ENCODE measurements at regions not wholly inside any gene's neighbourhood (a gene's known extent, or its start where the extent isn't known, plus 50 kb on each side); places are given as distances from the start of the nearest gene placed in this dataset.

DNA sequence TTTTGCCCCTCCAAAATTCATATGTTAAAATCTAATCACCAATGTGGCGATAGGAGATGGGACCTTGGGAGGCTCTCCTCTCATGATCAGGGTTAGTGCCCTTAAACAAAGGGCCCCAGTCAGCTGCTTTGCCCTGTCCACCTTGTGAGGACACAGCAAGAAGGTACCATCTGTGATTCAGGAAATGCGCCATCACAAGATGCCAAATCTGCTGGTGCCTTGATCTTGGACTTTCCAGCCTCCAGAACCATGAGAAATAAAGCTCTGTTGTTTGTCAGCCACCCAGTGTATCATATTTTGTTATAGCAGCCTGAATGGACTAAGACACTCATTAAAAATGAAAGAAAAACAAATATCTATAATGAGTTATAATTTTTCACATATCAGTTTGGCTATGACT lies 63.0 kb upstream of the NKD1 start:
- TF ChIP-seq, protein P1, sequence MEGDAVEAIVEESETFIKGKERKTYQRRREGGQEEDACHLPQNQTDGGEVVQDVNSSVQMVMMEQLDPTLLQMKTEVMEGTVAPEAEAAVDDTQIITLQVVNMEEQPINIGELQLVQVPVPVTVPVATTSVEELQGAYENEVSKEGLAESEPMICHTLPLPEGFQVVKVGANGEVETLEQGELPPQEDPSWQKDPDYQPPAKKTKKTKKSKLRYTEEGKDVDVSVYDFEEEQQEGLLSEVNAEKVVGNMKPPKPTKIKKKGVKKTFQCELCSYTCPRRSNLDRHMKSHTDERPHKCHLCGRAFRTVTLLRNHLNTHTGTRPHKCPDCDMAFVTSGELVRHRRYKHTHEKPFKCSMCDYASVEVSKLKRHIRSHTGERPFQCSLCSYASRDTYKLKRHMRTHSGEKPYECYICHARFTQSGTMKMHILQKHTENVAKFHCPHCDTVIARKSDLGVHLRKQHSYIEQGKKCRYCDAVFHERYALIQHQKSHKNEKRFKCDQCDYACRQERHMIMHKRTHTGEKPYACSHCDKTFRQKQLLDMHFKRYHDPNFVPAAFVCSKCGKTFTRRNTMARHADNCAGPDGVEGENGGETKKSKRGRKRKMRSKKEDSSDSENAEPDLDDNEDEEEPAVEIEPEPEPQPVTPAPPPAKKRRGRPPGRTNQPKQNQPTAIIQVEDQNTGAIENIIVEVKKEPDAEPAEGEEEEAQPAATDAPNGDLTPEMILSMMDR (IDR thresholded peaks at IDR 0.05; ENCODE audit: poor library complexity, severe bottlenecking) = no peak
- TF ChIP-seq RAD21 (conservative IDR thresholded peaks at IDR 0.05) (no peak), POLR2AphosphoS5 (IDR thresholded peaks at IDR 0.05) (no peak), SMC3 (conservative IDR thresholded peaks at IDR 0.05; ENCODE audit: poor library complexity) (no peak)
- TF ChIP-seq, protein P2, sequence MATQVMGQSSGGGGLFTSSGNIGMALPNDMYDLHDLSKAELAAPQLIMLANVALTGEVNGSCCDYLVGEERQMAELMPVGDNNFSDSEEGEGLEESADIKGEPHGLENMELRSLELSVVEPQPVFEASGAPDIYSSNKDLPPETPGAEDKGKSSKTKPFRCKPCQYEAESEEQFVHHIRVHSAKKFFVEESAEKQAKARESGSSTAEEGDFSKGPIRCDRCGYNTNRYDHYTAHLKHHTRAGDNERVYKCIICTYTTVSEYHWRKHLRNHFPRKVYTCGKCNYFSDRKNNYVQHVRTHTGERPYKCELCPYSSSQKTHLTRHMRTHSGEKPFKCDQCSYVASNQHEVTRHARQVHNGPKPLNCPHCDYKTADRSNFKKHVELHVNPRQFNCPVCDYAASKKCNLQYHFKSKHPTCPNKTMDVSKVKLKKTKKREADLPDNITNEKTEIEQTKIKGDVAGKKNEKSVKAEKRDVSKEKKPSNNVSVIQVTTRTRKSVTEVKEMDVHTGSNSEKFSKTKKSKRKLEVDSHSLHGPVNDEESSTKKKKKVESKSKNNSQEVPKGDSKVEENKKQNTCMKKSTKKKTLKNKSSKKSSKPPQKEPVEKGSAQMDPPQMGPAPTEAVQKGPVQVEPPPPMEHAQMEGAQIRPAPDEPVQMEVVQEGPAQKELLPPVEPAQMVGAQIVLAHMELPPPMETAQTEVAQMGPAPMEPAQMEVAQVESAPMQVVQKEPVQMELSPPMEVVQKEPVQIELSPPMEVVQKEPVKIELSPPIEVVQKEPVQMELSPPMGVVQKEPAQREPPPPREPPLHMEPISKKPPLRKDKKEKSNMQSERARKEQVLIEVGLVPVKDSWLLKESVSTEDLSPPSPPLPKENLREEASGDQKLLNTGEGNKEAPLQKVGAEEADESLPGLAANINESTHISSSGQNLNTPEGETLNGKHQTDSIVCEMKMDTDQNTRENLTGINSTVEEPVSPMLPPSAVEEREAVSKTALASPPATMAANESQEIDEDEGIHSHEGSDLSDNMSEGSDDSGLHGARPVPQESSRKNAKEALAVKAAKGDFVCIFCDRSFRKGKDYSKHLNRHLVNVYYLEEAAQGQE (IDR thresholded peaks at IDR 0.05; ENCODE audit: borderline replicate concordance) = no peak
